Right lobe of liver (tissue), 6 donors: ENCODE measurements at regions not wholly inside any gene's neighbourhood (a gene's known extent, or its start where the extent isn't known, plus 50 kb on each side); places are given as distances from the start of the nearest gene placed in this dataset.
A peak's percentile ranks its signal among the peaks of the same experiment; 100 is the strongest.

Experiments
- ATAC-seq, 4 donors: fragments of 200-7000 bp; cut with Tn5 transposase; one replicate each; pipeline ENCODE4 v1.9.1; 2020; ENCODE audit warnings: mild to moderate bottlenecking in 4 of 4, moderate library complexity in 4 of 4
- DNase-seq, 3 donors: peaks; one replicate each; pipeline ENCODE4 v3.0.0-alpha.2; 2020
- H3K27ac ChIP-seq, 3 donors: fragments of 200-600 bp; one replicate each; pipeline ENCODE4 v1.8.0; 2022
- H3K27me3 ChIP-seq, 2 donors: fragments of 200-600 bp; one replicate each; pipeline ENCODE4 v1.8.0; 2022
- H3K36me3 ChIP-seq, 4 donors: fragments of 200-600 bp; sonication (generic) in 1 of 4; one replicate each; pipeline versions ENCODE4 v1.5.1 to v1.8.0; 2017 to 2022; ENCODE audit warnings: control low read depth in 1 of 4
- H3K4me1 ChIP-seq, 4 donors: fragments of 200-600 bp; sonication (generic) in 1 of 4; one replicate each; pipeline versions ENCODE4 v1.5.1 to v1.8.0; 2017 to 2022; ENCODE audit warnings: control low read depth in 1 of 4
- H3K4me3 ChIP-seq, 3 donors: fragments of 200-600 bp; one replicate each; pipeline ENCODE4 v1.8.0; 2022
- H3K9me3 ChIP-seq, 4 donors: fragments of 200-600 bp; sonication (generic) in 1 of 4; one replicate each; pipeline versions ENCODE4 v1.5.1 to v1.8.0; 2017 to 2022; ENCODE audit warnings: control low read depth in 1 of 4
- CTCF ChIP-seq, 4 donors: fragments of 200-600 bp in 3 of 4; fragments of 450-650 bp in 1 of 4; IDR thresholded peaks; one replicate each; pipeline versions ENCODE4 v1.5.1 to v1.8.0; 2016 to 2022; ENCODE audit warnings: antibody characterized with exemption in 4 of 4, mild to moderate bottlenecking in 2 of 4
- POLR2A ChIP-seq: fragments of 450-650 bp; IDR thresholded peaks from one replicate; pipeline ENCODE4 v1.6.1; 2017; ENCODE audit warnings: antibody characterized with exemption, mild to moderate bottlenecking
- WGBS: methylation state at CpG from one replicate; pipeline ENCODE4 v1.1.6; 2018; ENCODE audit warnings: low coverage, low lambda C conversion rate; ENCODE audit not compliant: insufficient coverage; ENCODE audit errors: missing lambda C conversion rate; 5-methylcytosine and 5-hydroxymethylcytosine counted together
- intact Hi-C, 2 donors: fragments of 100-400 bp; cut with DNase I; formaldehyde crosslinking; loops; one replicate each; pipeline versions ENCODE4 v1.11.2 to v1.14.1; 2022
- donor health status: DM: no; HTN: yes; CAD: no.
- donor health status: DM: no; HTN: no; CAD: no.
- donor health status: DM: no; HTN: no; CAD: no.
- donor health status: DM: no; HTN: yes; CAD: no.
- donor health status: DM: no; HTN: yes; CAD: no.

- Histone ChIP-seq H3K36me3 (no peaks in the 10 kb centered on the region), H3K4me1 (no peaks in the 10 kb centered on the region), H3K9me3 (no peaks in the 10 kb centered on the region), H3K27me3 (no peaks in the 10 kb centered on the region), H3K27ac (no peak overlapping the region), H3K4me3 (no peak overlapping the region)
- ATAC-seq (no peak), DNase-seq (no peak)
- TF ChIP-seq POLR2A (no peak), CTCF (IDR thresholded peaks at IDR 0.05) (no peak)
- WGBS, result 60% methylated on average over 1 of the region's 1 CpG
- intact Hi-C loops, result no loop called here
Observed at GRCh38 chr5:26014206-26014605, 1024.2 kb downstream of the CDH9 start.

- Histone ChIP-seq H3K4me1 (no peaks in the 10 kb centered on the region), H3K36me3 (no peaks in the 10 kb centered on the region), H3K4me3 (no peak overlapping the region), H3K27ac (no peak overlapping the region), H3K9me3 (no peaks in the 10 kb centered on the region), H3K27me3 (no peaks in the 10 kb centered on the region)
- intact Hi-C loops, result no loop called here
- TF ChIP-seq CTCF (IDR thresholded peaks at IDR 0.05), result no peak
- TF ChIP-seq POLR2A, result no peak
- 41% methylated on average over 1 of the region's 1 CpG for WGBS
- DNase-seq (no peak), ATAC-seq (no peak)
Observed at GRCh38 chr5:26012078-26012477, 1026.3 kb downstream of the CDH9 start.

GRCh38 chr5:26009742-26010141 is 1028.6 kb downstream of the CDH9 start:
- Histone ChIP-seq H3K27me3 (no peaks in the 10 kb centered on the region), H3K4me3 (peak overlapping the region in 1 of 3 donors; percentile 19), H3K27ac (no peak overlapping the region), H3K36me3 (no peaks in the 10 kb centered on the region), H3K4me1 (no peaks in the 10 kb centered on the region), H3K9me3 (no peaks in the 10 kb centered on the region)
- peak; percentile 48 to 66 (median 60) for DNase-seq
- intact Hi-C loops, result no loop called here
- ATAC-seq, result peak; percentile 97 to 100 (median 99)
- 6% methylated on average over 6 of the region's 6 CpGs for WGBS
- no peak for TF ChIP-seq POLR2A
- TF ChIP-seq CTCF (IDR thresholded peaks at IDR 0.05), result peak; percentile 45 to 67 (median 63)

- TF ChIP-seq POLR2A (no peak), CTCF (IDR thresholded peaks at IDR 0.05) (no peak)
- Histone ChIP-seq H3K27ac (no peak overlapping the region), H3K4me1 (no peaks in the 10 kb centered on the region), H3K9me3 (no peaks in the 10 kb centered on the region), H3K27me3 (no peaks in the 10 kb centered on the region), H3K36me3 (no peaks in the 10 kb centered on the region), H3K4me3 (no peak overlapping the region)
- WGBS, result 69% methylated on average over 3 of the region's 3 CpGs
- ATAC-seq, result peak in 1 of 4 donors; percentile 46
- intact Hi-C loops, result no loop called here
- DNase-seq, result no peak
Observed at GRCh38 chr5:26003966-26004365, 1034.4 kb downstream of the CDH9 start.

- Histone ChIP-seq H3K4me1 (peaks cover 0 to 8% (median 3%) of the 10 kb centered on the region in 4 donors), H3K27me3 (no peaks in the 10 kb centered on the region), H3K9me3 (no peaks in the 10 kb centered on the region), H3K4me3 (no peak overlapping the region), H3K36me3 (no peaks in the 10 kb centered on the region), H3K27ac (no peak overlapping the region)
- WGBS, result 89% methylated on average over 2 of the region's 2 CpGs
- no peak for DNase-seq
- ATAC-seq, result no peak
- intact Hi-C loops, result no loop called here
- TF ChIP-seq POLR2A (no peak), CTCF (IDR thresholded peaks at IDR 0.05) (no peak)
Observed at GRCh38 chr5:25995209-25995608, 1043.2 kb downstream of the CDH9 start.
